SK-N-SH (cell line): ENCODE measurements at regions not wholly inside any gene's neighbourhood (a gene's known extent, or its start where the extent isn't known, plus 50 kb on each side); places are given as distances from the start of the nearest gene placed in this dataset.

ENCODE experiments used
- CTCF ChIA-PET: fragments of 300-600, 350-600 bp; formaldehyde crosslinking; extraction: SDS; loops from one replicate; lab custom pipeline; 2021; lab: Yijun Ruan, JAX
- POLR2A ChIA-PET: fragments of 350-600 bp; sonication (Branson Sonifier 250); formaldehyde crosslinking; extraction: SDS; loops from one replicate; lab custom pipeline; 2020; ENCODE audit warnings: antibody characterized with exemption, inconsistent platforms; lab: Yijun Ruan, JAX
- DNase-seq: peaks from one replicate; pipeline ENCODE4 v3.0.0; 2012
- H2AFZ ChIP-seq: fragments of 200-600 bp; sonication (generic); 2 replicates; pipeline ENCODE4 v1.8.1; 2016; ENCODE audit warnings: antibody characterized with exemption, mild to moderate bottlenecking, low read depth
- H3F3A ChIP-seq: fragments of 200-600 bp; sonication (generic); replicated peaks from 2 replicates; pipeline ENCODE3; 2016; ENCODE audit warnings: antibody characterized with exemption, mild to moderate bottlenecking; ENCODE audit not compliant: insufficient read depth
- H3K27ac ChIP-seq, 2 experiments: fragments of 200-500 bp in 1 of 2; fragments of 200-600 bp in 1 of 2; sonication (Bioruptor generic) in 1 of 2; sonication (generic), shearing (Covaris generic) in 1 of 2; 2 replicates each; pipeline versions ENCODE4 v1.5.1 to v1.6.1; 2014 to 2016; ENCODE audit warnings: low read depth in 2 of 2, inconsistent platforms in 1 of 2, low read length in 1 of 2, mild to moderate bottlenecking in 1 of 2, mixed read lengths in 1 of 2
- H3K27me3 ChIP-seq: fragments of 200-600 bp; sonication (generic), shearing (Covaris generic); 2 replicates; pipeline ENCODE4 v1.6.1; 2016; ENCODE audit warnings: mixed run types; ENCODE audit not compliant: insufficient read depth
- H3K36me3 ChIP-seq, 2 experiments: fragments of 200-500 bp in 1 of 2; fragments of 200-600 bp in 1 of 2; sonication (Bioruptor generic) in 1 of 2; sonication (generic) in 1 of 2; replicated peaks in 1 of 2; 2 replicates each; pipeline versions ENCODE3 to v1.5.1; 2014 to 2016; ENCODE audit warnings: low read length in 1 of 2, mild to moderate bottlenecking in 1 of 2; ENCODE audit not compliant: insufficient read depth in 2 of 2, control insufficient read depth in 1 of 2
- H3K4me1 ChIP-seq, 2 experiments: fragments of 200-500 bp in 1 of 2; fragments of 200-600 bp in 1 of 2; sonication (Bioruptor generic) in 1 of 2; sonication (generic), shearing (Covaris generic) in 1 of 2; 2 replicates each; pipeline versions ENCODE4 v1.5.1 to v1.6.1; 2014 to 2016; ENCODE audit warnings: low read depth in 1 of 2, low read length in 1 of 2, mixed run types in 1 of 2; ENCODE audit not compliant: insufficient read depth in 2 of 2, control insufficient read depth in 1 of 2
- H3K4me2 ChIP-seq: fragments of 200-600 bp; sonication (generic), shearing (Covaris generic); 2 replicates; pipeline ENCODE4 v1.6.1; 2017; ENCODE audit warnings: mixed run types
- H3K4me3 ChIP-seq, 2 experiments: fragments of 200-500 bp in 1 of 2; fragments of 200-600 bp in 1 of 2; sonication (Bioruptor generic) in 1 of 2; sonication (generic), shearing (Covaris generic) in 1 of 2; 2 replicates each; pipeline versions ENCODE4 v1.5.1 to v1.8.1; 2014 to 2016; ENCODE audit warnings: low read depth in 2 of 2, inconsistent platforms in 1 of 2, low read length in 1 of 2, mild to moderate bottlenecking in 1 of 2, mixed read lengths in 1 of 2, moderate library complexity in 1 of 2
- H3K79me2 ChIP-seq: fragments of 200-600 bp; sonication (generic); 2 replicates; pipeline ENCODE4 v1.8.1; 2017; ENCODE audit warnings: mild to moderate bottlenecking; ENCODE audit not compliant: insufficient read depth
- H3K9ac ChIP-seq: fragments of 200-600 bp; sonication (generic); 2 replicates; pipeline ENCODE4 v1.6.1; 2017; ENCODE audit warnings: mixed run types
- H3K9me2 ChIP-seq: fragments of 200-600 bp; sonication (generic); 2 replicates; pipeline ENCODE4 v1.6.1; 2017; ENCODE audit warnings: mixed run types
- H3K9me3 ChIP-seq: fragments of 200-600 bp; sonication (generic); 2 replicates; pipeline ENCODE4 v1.6.1; 2017; ENCODE audit warnings: mixed run types, mild to moderate bottlenecking, moderate library complexity
- H4K20me1 ChIP-seq: fragments of 200-600 bp; sonication (generic); 2 replicates; pipeline ENCODE4 v1.6.1; 2017; ENCODE audit warnings: mild to moderate bottlenecking, mixed run types; ENCODE audit not compliant: insufficient read depth
- CTCF ChIP-seq: fragments of 200-600 bp; sonication (generic); IDR thresholded peaks from 2 replicates; pipeline ENCODE4 v1.6.1; 2017; ENCODE audit warnings: antibody characterized with exemption, mild to moderate bottlenecking, moderate library complexity
- ELF1 ChIP-seq: IDR thresholded peaks from 2 replicates; pipeline ENCODE4 v1.4.0; 2012
- EZH2phosphoT487 ChIP-seq: fragments of 200-600 bp; sonication (generic); IDR thresholded peaks from 2 replicates; pipeline ENCODE4 v1.6.1; 2017; ENCODE audit warnings: low read depth, mixed run types, mild to moderate bottlenecking, antibody characterized with exemption, moderate library complexity, borderline replicate concordance
- GABPA ChIP-seq: IDR thresholded peaks from 2 replicates; pipeline ENCODE4 v1.4.0; 2012; ENCODE audit warnings: low read depth, mild to moderate bottlenecking
- GATA2 ChIP-seq: sonication (generic); formaldehyde crosslinking; IDR thresholded peaks from 2 replicates; pipeline ENCODE4 v1.5.0; 2020; ENCODE audit warnings: mild to moderate bottlenecking, missing genetic modification reagents
- IRF3 ChIP-seq: fragments of 150-350 bp; IDR thresholded peaks from 2 replicates; pipeline ENCODE4 v1.6.1; 2016; ENCODE audit warnings: mild to moderate bottlenecking, low read depth, low read length
- MAX ChIP-seq: IDR thresholded peaks from 2 replicates; pipeline ENCODE4 v1.4.0; 2012; ENCODE audit warnings: low read depth
- NFIC ChIP-seq: IDR thresholded peaks from 2 replicates; pipeline ENCODE4 v1.4.0; 2012; ENCODE audit warnings: borderline replicate concordance
- NRF1 ChIP-seq: IDR thresholded peaks from 2 replicates; pipeline ENCODE4 v1.6.1; 2012; ENCODE audit warnings: low read depth, mild to moderate bottlenecking, low read length
- RAD21 ChIP-seq: IDR thresholded peaks from 2 replicates; pipeline ENCODE4 v1.6.1; 2012; ENCODE audit warnings: mild to moderate bottlenecking, low read length
- RFX5 ChIP-seq: IDR thresholded peaks from 2 replicates; pipeline ENCODE4 v1.6.1; 2012; ENCODE audit warnings: mild to moderate bottlenecking, improper control_type of control experiment, low read length
- RXRA ChIP-seq: IDR thresholded peaks from 2 replicates; pipeline ENCODE4 v1.4.0; 2012; ENCODE audit warnings: low read depth, mild to moderate bottlenecking, borderline replicate concordance
- SIN3A ChIP-seq: IDR thresholded peaks from 2 replicates; pipeline ENCODE4 v1.6.1; 2012; ENCODE audit warnings: low read depth, mild to moderate bottlenecking, low read length, moderate library complexity, borderline replicate concordance
- TEAD4 ChIP-seq: IDR thresholded peaks from 2 replicates; pipeline ENCODE4 v1.4.0; 2012; ENCODE audit warnings: mild to moderate bottlenecking, borderline replicate concordance; ENCODE audit not compliant: insufficient read depth
- USF1 ChIP-seq: IDR thresholded peaks from 2 replicates; pipeline ENCODE4 v1.4.0; 2012; ENCODE audit warnings: low read depth, borderline replicate concordance
- YY1 ChIP-seq: IDR thresholded peaks from 2 replicates; pipeline ENCODE4 v1.4.0; 2012; ENCODE audit warnings: low read depth, mild to moderate bottlenecking
- WGBS: methylation state at CpG from one replicate; pipeline ENCODE4 v1.1.6; 2017; ENCODE audit warnings: low lambda C conversion rate; 5-methylcytosine and 5-hydroxymethylcytosine counted together

- TF ChIP-seq TEAD4, result no peak
Observed at GRCh38 chr3:157838457-157838856, 267.8 kb downstream of the SHOX2 start (continued).

GRCh38 chr3:157837336-157837735, 268.9 kb downstream of the SHOX2 start:
- TF ChIP-seq SIN3A (no peak), ELF1 (no peak), IRF3 (no peak), RAD21 (no peak), RFX5 (no peak), GATA2 (no peak), CTCF (no peak), RXRA (no peak), NRF1 (no peak), GABPA (no peak), MAX (no peak), TEAD4 (no peak), EZH2phosphoT487 (no peak), USF1 (no peak), NFIC (no peak), YY1 (no peak)
- Histone ChIP-seq H3K27me3 (no peaks in the 10 kb centered on the region), H3K79me2 (no peaks in the 10 kb centered on the region), H2AFZ (no peak overlapping the region), H3K27ac (no peak overlapping the region), H3K9me3 (no peaks in the 10 kb centered on the region), H3K4me2 (no peak overlapping the region), H3K9me2 (no peaks in the 10 kb centered on the region), H3K4me1 (no peaks in the 10 kb centered on the region; a peak in 1 of 4 replicates), H3K4me3 (no peak overlapping the region), H3K9ac (no peak overlapping the region), H3K36me3 (no peaks in the 10 kb centered on the region), H4K20me1 (no peaks in the 10 kb centered on the region), H3F3A (no peaks in the 10 kb centered on the region)
- ChIA-PET CTCF (no interaction called here), POLR2A (no interaction called here)
- WGBS, result 80% methylated on average over 1 of the region's 1 CpG
- no peak for DNase-seq
